DND-41 (cell line): ENCODE measurements at regions not wholly inside any gene's neighbourhood (a gene's known extent, or its start where the extent isn't known, plus 50 kb on each side); places are given as distances from the start of the nearest gene placed in this dataset.

Experiments
- ATAC-seq: fragments of 200-7000 bp; cut with Tn5 transposase; 3 replicates; pipeline ENCODE4 v1.9.1; 2021; ENCODE audit warnings: low read depth; ENCODE audit not compliant: insufficient read depth
- DNase-seq: peaks from one replicate; pipeline ENCODE4 v3.0.0-alpha.2; 2020
- H2AFZ ChIP-seq: 2 replicates; pipeline ENCODE4 v1.6.0; 2012; ENCODE audit warnings: low read depth, low read length
- H3K27ac ChIP-seq: 2 replicates; pipeline ENCODE4 v1.5.1; 2012; ENCODE audit warnings: low read length, inconsistent platforms
- H3K27me3 ChIP-seq: fragments of 200-600 bp; sonication (generic); 2 replicates; pipeline ENCODE4 v1.6.0; 2012; ENCODE audit warnings: low read length, mild to moderate bottlenecking, inconsistent platforms; ENCODE audit not compliant: insufficient read depth, poor library complexity
- H3K36me3 ChIP-seq: 2 replicates; pipeline ENCODE4 v1.5.1; 2012; ENCODE audit warnings: low read length, inconsistent platforms; ENCODE audit not compliant: insufficient read depth
- H3K4me1 ChIP-seq: 2 replicates; pipeline ENCODE4 v1.5.1; 2012; ENCODE audit warnings: mild to moderate bottlenecking, low read length; ENCODE audit not compliant: insufficient read depth
- H3K4me2 ChIP-seq: 2 replicates; pipeline ENCODE4 v1.6.0; 2012; ENCODE audit warnings: mild to moderate bottlenecking, moderate library complexity, low read length, inconsistent platforms; ENCODE audit not compliant: insufficient read depth
- H3K4me3 ChIP-seq, 2 experiments: fragments of 200-600 bp in 1 of 2; shearing (Covaris generic) in 1 of 2; 2 replicates each; pipeline ENCODE4 v1.5.1; 2012 to 2016; ENCODE audit warnings: inconsistent platforms in 2 of 2, low read length in 2 of 2, mild to moderate bottlenecking in 2 of 2, low read depth in 1 of 2, moderate library complexity in 1 of 2
- H3K79me2 ChIP-seq: 2 replicates; pipeline ENCODE4 v1.6.0; 2012; ENCODE audit warnings: low read length, inconsistent platforms; ENCODE audit not compliant: insufficient read depth
- H3K9ac ChIP-seq: 2 replicates; pipeline ENCODE4 v1.6.0; 2012; ENCODE audit warnings: low read depth, mild to moderate bottlenecking, inconsistent platforms, low read length, moderate library complexity
- H3K9me3 ChIP-seq: 2 replicates; pipeline ENCODE4 v1.5.1; 2012; ENCODE audit warnings: low read length, moderate library complexity, mild to moderate bottlenecking, inconsistent platforms; ENCODE audit not compliant: insufficient read depth, severe bottlenecking
- H4K20me1 ChIP-seq: 2 replicates; pipeline ENCODE4 v1.6.0; 2012; ENCODE audit warnings: low read length; ENCODE audit not compliant: insufficient read depth
- EZH2 ChIP-seq: IDR thresholded peaks from 3 replicates; pipeline ENCODE4 v1.6.1; 2012; ENCODE audit warnings: borderline replicate concordance, low read depth, mild to moderate bottlenecking, moderate library complexity, low read length, inconsistent platforms; ENCODE audit not compliant: severe bottlenecking
- TF ChIP-seq, protein P1 (sequence below): IDR thresholded peaks from 2 replicates; pipeline ENCODE4 v1.5.1; 2012; ENCODE audit warnings: borderline replicate concordance, low read length, moderate library complexity, mild to moderate bottlenecking; ENCODE audit not compliant: poor library complexity, severe bottlenecking; ENCODE audit errors: extremely low read depth

GRCh38 chr4:17091104-17091503 lies 192.7 kb upstream of the LDB2 start:
- Histone ChIP-seq H3K9me3 (no peaks in the 10 kb centered on the region), H3K27me3 (no peaks in the 10 kb centered on the region), H3K4me1 (no peaks in the 10 kb centered on the region), H3K79me2 (no peaks in the 10 kb centered on the region), H2AFZ (no peak overlapping the region), H3K4me3 (no peak overlapping the region), H3K4me2 (no peak overlapping the region), H4K20me1 (no peaks in the 10 kb centered on the region), H3K27ac (no peak overlapping the region), H3K36me3 (no peaks in the 10 kb centered on the region), H3K9ac (no peak overlapping the region)
- ATAC-seq = no peak
- no peak for TF ChIP-seq EZH2
- TF ChIP-seq, protein P1, sequence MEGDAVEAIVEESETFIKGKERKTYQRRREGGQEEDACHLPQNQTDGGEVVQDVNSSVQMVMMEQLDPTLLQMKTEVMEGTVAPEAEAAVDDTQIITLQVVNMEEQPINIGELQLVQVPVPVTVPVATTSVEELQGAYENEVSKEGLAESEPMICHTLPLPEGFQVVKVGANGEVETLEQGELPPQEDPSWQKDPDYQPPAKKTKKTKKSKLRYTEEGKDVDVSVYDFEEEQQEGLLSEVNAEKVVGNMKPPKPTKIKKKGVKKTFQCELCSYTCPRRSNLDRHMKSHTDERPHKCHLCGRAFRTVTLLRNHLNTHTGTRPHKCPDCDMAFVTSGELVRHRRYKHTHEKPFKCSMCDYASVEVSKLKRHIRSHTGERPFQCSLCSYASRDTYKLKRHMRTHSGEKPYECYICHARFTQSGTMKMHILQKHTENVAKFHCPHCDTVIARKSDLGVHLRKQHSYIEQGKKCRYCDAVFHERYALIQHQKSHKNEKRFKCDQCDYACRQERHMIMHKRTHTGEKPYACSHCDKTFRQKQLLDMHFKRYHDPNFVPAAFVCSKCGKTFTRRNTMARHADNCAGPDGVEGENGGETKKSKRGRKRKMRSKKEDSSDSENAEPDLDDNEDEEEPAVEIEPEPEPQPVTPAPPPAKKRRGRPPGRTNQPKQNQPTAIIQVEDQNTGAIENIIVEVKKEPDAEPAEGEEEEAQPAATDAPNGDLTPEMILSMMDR = no peak
- no peak for DNase-seq

- H3K4me2 ChIP-seq = no peak overlapping the region
- no peak overlapping the region for H3K4me3 ChIP-seq
- no peaks in the 10 kb centered on the region for H3K4me1 ChIP-seq
- no peaks in the 10 kb centered on the region for H3K79me2 ChIP-seq
- DNase-seq = no peak
- TF ChIP-seq, protein P1 = no peak
- TF ChIP-seq EZH2 = no peak
- no peaks in the 10 kb centered on the region for H3K27me3 ChIP-seq
- no peak overlapping the region for H2AFZ ChIP-seq
- no peak overlapping the region for H3K9ac ChIP-seq
- no peaks in the 10 kb centered on the region for H3K9me3 ChIP-seq
- H3K27ac ChIP-seq = no peak overlapping the region
- H4K20me1 ChIP-seq = no peaks in the 10 kb centered on the region
- H3K36me3 ChIP-seq = no peaks in the 10 kb centered on the region
- no peak for ATAC-seq
Measured at GRCh38 chr4:17090063-17090462, 191.6 kb upstream of the LDB2 start.

- H4K20me1 ChIP-seq = no peaks in the 10 kb centered on the region
- no peaks in the 10 kb centered on the region for H3K27me3 ChIP-seq
- H2AFZ ChIP-seq = no peak overlapping the region
Measured at GRCh38 chr4:17085416-17085815, 187.0 kb upstream of the LDB2 start.

More at GRCh38 chr4:17085416-17085815, 187.0 kb upstream of the LDB2 start:
- Histone ChIP-seq H3K4me3 (no peak overlapping the region), H3K36me3 (no peaks in the 10 kb centered on the region), H3K27ac (no peak overlapping the region), H3K79me2 (no peaks in the 10 kb centered on the region), H3K9ac (no peak overlapping the region), H3K9me3 (no peaks in the 10 kb centered on the region), H3K4me1 (no peaks in the 10 kb centered on the region), H3K4me2 (no peak overlapping the region)
- no peak for ATAC-seq
- TF ChIP-seq, protein P1 = no peak
- no peak for TF ChIP-seq EZH2
- DNase-seq = no peak
